OCI-LY3 (cell line): ENCODE measurements at regions not wholly inside any gene's neighbourhood (a gene's known extent, or its start where the extent isn't known, plus 50 kb on each side); places are given as distances from the start of the nearest gene placed in this dataset.

Experiments
- CTCF ChIP-seq: fragments of 200-600, 300-600 bp; sonication (generic); IDR thresholded peaks from 2 replicates; pipeline ENCODE4 v1.5.1; 2014; ENCODE audit warnings: antibody characterized with exemption, low read length, low read depth
- EZH2phosphoT487 ChIP-seq: fragments of 200-600 bp; shearing (Covaris generic); IDR thresholded peaks from 2 replicates; pipeline ENCODE4 v1.6.1; 2018; ENCODE audit warnings: antibody characterized with exemption, mixed run types, low read depth

DNA sequence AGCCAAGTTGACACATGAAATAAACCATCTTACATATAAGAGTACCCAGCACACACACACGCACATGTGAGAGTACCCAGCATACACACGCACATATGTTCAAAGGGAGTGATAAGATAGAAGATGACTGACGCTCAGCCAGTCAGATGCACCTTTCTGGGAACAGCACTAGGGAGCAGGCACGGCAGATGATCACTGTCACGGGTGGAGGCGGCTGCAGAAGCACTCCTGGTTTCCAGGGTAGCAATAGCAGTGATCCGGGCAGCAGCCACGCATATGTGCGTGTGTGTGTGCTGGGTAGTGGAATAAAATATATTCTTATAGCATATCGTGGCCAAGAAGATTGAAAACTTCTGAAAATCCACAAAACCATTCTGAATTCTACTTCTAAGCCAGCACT lies 85.8 kb upstream of the NAMPT start:
- TF ChIP-seq EZH2phosphoT487 (no peak), CTCF (no peak)
